Liver (tissue), 8 donors: ENCODE measurements at regions not wholly inside any gene's neighbourhood (a gene's known extent, or its start where the extent isn't known, plus 50 kb on each side); places are given as distances from the start of the nearest gene placed in this dataset.

ENCODE experiments used
- DNase-seq: peaks from one replicate; pipeline ENCODE4 v3.0.0-alpha.2; 2017; ENCODE audit warnings: low spot score
- H3K27ac ChIP-seq, 2 donors: one replicate each; pipeline ENCODE4 v1.7.0; 2013; ENCODE audit warnings: inconsistent platforms in 2 of 2, low read length in 2 of 2, control low read depth in 1 of 2, low read depth in 1 of 2, mild to moderate bottlenecking in 1 of 2
- H3K27me3 ChIP-seq, 4 donors: one replicate each; pipeline versions ENCODE4 v1.6.1 to v1.7.0; 2013; ENCODE audit warnings: low read length in 3 of 4, inconsistent platforms in 1 of 4, mild to moderate bottlenecking in 1 of 4, moderate library complexity in 1 of 4; ENCODE audit not compliant: control insufficient read depth in 4 of 4, insufficient read depth in 4 of 4
- H3K36me3 ChIP-seq, 4 donors: one replicate each; pipeline versions ENCODE4 v1.6.1 to v1.7.0; 2013; ENCODE audit warnings: low read length in 3 of 4, mild to moderate bottlenecking in 3 of 4, low read depth in 1 of 4, moderate library complexity in 1 of 4; ENCODE audit not compliant: control insufficient read depth in 4 of 4, insufficient read depth in 3 of 4
- H3K4me1 ChIP-seq, 4 donors: one replicate each; pipeline versions ENCODE4 v1.6.1 to v1.7.0; 2013; ENCODE audit warnings: low read length in 3 of 4, mild to moderate bottlenecking in 3 of 4, moderate library complexity in 1 of 4; ENCODE audit not compliant: control insufficient read depth in 4 of 4, insufficient read depth in 4 of 4
- H3K4me3 ChIP-seq, 3 donors: one replicate each; pipeline versions ENCODE4 v1.6.1 to v1.7.0; 2013; ENCODE audit warnings: low read length in 3 of 3, control low read depth in 1 of 3, low read depth in 1 of 3, mild to moderate bottlenecking in 1 of 3
- H3K9ac ChIP-seq, 2 donors: one replicate each; pipeline ENCODE4 v1.7.0; 2013; ENCODE audit warnings: low read length in 2 of 2, mild to moderate bottlenecking in 2 of 2, moderate library complexity in 2 of 2, control low read depth in 1 of 2, low read depth in 1 of 2
- H3K9me3 ChIP-seq, 4 donors: one replicate each; pipeline versions ENCODE4 v1.6.1 to v1.7.0; 2013; ENCODE audit warnings: low read length in 3 of 4; ENCODE audit not compliant: control insufficient read depth in 4 of 4
- CTCF ChIP-seq: fragments of 150-350 bp; IDR thresholded peaks from 2 replicates; pipeline ENCODE4 v1.5.1; 2017; ENCODE audit warnings: improper control_type of control experiment, low read depth, low read length; ENCODE audit not compliant: missing input control
- FOXA2 ChIP-seq: IDR thresholded peaks from 2 replicates; pipeline ENCODE4 v1.6.1; 2016; ENCODE audit warnings: antibody characterized with exemption
- HNF4A ChIP-seq, 2 donors: conservative IDR thresholded peaks; 2 replicates each; pipeline ENCODE4 v1.6.1; 2016; ENCODE audit warnings: antibody characterized with exemption in 2 of 2, mild to moderate bottlenecking in 2 of 2
- HNF4G ChIP-seq: IDR thresholded peaks from 2 replicates; pipeline ENCODE4 v1.6.1; 2016; ENCODE audit warnings: antibody characterized with exemption
- JUND ChIP-seq, 2 donors: IDR thresholded peaks; 2 replicates each; pipeline ENCODE4 v1.6.1; 2016; ENCODE audit warnings: antibody characterized with exemption in 2 of 2
- NR2F2 ChIP-seq: IDR thresholded peaks from 2 replicates; pipeline ENCODE4 v1.6.1; 2016; ENCODE audit warnings: antibody characterized with exemption
- RAD21 ChIP-seq, 2 donors: IDR thresholded peaks; 2 replicates each; pipeline ENCODE4 v1.6.1; 2016; ENCODE audit warnings: antibody characterized with exemption in 2 of 2, mild to moderate bottlenecking in 2 of 2
- RXRA ChIP-seq, 2 donors: IDR thresholded peaks; 2 replicates each; pipeline ENCODE4 v1.6.1; 2017 to 2018; ENCODE audit warnings: antibody characterized with exemption in 2 of 2, mild to moderate bottlenecking in 1 of 2
- SP1 ChIP-seq: IDR thresholded peaks from 2 replicates; pipeline ENCODE4 v1.6.1; 2018; ENCODE audit warnings: antibody characterized with exemption, mild to moderate bottlenecking
- TAF1 ChIP-seq: conservative IDR thresholded peaks from 2 replicates; pipeline ENCODE4 v1.6.1; 2016; ENCODE audit warnings: antibody characterized with exemption, mild to moderate bottlenecking
- YY1 ChIP-seq: IDR thresholded peaks from 2 replicates; pipeline ENCODE4 v1.6.1; 2016; ENCODE audit warnings: antibody characterized with exemption, mild to moderate bottlenecking
- WGBS: extraction: QIAGEN DNeasy Blood & Tissue Kit; methylation state at CpG from one replicate; pipeline ENCODE4 v1.1.7; 2013; 5-methylcytosine and 5-hydroxymethylcytosine counted together
- TF ChIP-seq, protein P1 (sequence below): IDR thresholded peaks from 2 replicates; pipeline ENCODE4 v1.6.1; 2016; ENCODE audit warnings: antibody characterized with exemption, mild to moderate bottlenecking
- TF ChIP-seq, protein P2 (sequence below): IDR thresholded peaks from 2 replicates; pipeline ENCODE4 v1.6.1; 2016; ENCODE audit warnings: antibody characterized with exemption
- TF ChIP-seq, protein P3 (sequence below): IDR thresholded peaks from 2 replicates; pipeline ENCODE4 v1.6.1; 2016; ENCODE audit warnings: antibody characterized with exemption
- donor health status: healthy.
- donor health status: healthy.
- donor health status: healthy.
- donor health status: healthy.
- donor health status: healthy.

GRCh38 chr5:2177244-2177643, 294.5 kb upstream of the IRX4 start:
- no peak for DNase-seq

GRCh38 chr5:2176581-2176980, 293.9 kb upstream of the IRX4 start:
- Histone ChIP-seq H3K9me3 (no peaks in the 10 kb centered on the region), H3K27me3 (no peaks in the 10 kb centered on the region), H3K27ac (no peak overlapping the region), H3K4me3 (no peak overlapping the region), H3K36me3 (no peaks in the 10 kb centered on the region), H3K9ac (no peak overlapping the region), H3K4me1 (no peaks in the 10 kb centered on the region)
- no peak for DNase-seq
- TF ChIP-seq TAF1 = no peak
- no peak for TF ChIP-seq HNF4A (conservative IDR thresholded peaks at IDR 0.05)
- TF ChIP-seq YY1 = no peak
- no peak for TF ChIP-seq CTCF
- TF ChIP-seq NR2F2 = no peak
- TF ChIP-seq, protein P1, sequence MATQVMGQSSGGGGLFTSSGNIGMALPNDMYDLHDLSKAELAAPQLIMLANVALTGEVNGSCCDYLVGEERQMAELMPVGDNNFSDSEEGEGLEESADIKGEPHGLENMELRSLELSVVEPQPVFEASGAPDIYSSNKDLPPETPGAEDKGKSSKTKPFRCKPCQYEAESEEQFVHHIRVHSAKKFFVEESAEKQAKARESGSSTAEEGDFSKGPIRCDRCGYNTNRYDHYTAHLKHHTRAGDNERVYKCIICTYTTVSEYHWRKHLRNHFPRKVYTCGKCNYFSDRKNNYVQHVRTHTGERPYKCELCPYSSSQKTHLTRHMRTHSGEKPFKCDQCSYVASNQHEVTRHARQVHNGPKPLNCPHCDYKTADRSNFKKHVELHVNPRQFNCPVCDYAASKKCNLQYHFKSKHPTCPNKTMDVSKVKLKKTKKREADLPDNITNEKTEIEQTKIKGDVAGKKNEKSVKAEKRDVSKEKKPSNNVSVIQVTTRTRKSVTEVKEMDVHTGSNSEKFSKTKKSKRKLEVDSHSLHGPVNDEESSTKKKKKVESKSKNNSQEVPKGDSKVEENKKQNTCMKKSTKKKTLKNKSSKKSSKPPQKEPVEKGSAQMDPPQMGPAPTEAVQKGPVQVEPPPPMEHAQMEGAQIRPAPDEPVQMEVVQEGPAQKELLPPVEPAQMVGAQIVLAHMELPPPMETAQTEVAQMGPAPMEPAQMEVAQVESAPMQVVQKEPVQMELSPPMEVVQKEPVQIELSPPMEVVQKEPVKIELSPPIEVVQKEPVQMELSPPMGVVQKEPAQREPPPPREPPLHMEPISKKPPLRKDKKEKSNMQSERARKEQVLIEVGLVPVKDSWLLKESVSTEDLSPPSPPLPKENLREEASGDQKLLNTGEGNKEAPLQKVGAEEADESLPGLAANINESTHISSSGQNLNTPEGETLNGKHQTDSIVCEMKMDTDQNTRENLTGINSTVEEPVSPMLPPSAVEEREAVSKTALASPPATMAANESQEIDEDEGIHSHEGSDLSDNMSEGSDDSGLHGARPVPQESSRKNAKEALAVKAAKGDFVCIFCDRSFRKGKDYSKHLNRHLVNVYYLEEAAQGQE = no peak
- no peak for TF ChIP-seq HNF4G
- TF ChIP-seq JUND (IDR thresholded peaks at IDR 0.05) = no peak
- TF ChIP-seq SP1 = no peak
- no peak for TF ChIP-seq FOXA2
- no peak for TF ChIP-seq RXRA (IDR thresholded peaks at IDR 0.05)
- TF ChIP-seq RAD21 (IDR thresholded peaks at IDR 0.05) = no peak
- 39% methylated on average over 1 of the region's 1 CpG for WGBS

More at GRCh38 chr5:2177244-2177643, 294.5 kb upstream of the IRX4 start:
- Histone ChIP-seq H3K9ac (no peak overlapping the region), H3K27ac (no peak overlapping the region), H3K4me3 (no peak overlapping the region), H3K4me1 (no peaks in the 10 kb centered on the region), H3K9me3 (no peaks in the 10 kb centered on the region), H3K36me3 (no peaks in the 10 kb centered on the region), H3K27me3 (no peaks in the 10 kb centered on the region)
- WGBS = 84% methylated on average over 7 of the region's 7 CpGs
- TF ChIP-seq JUND (IDR thresholded peaks at IDR 0.05) (no peak), FOXA2 (no peak), SP1 (no peak), RAD21 (IDR thresholded peaks at IDR 0.05) (no peak), YY1 (no peak), HNF4A (conservative IDR thresholded peaks at IDR 0.05) (no peak), TAF1 (no peak)
- TF ChIP-seq, protein P1 = no peak
- TF ChIP-seq, protein P2, sequence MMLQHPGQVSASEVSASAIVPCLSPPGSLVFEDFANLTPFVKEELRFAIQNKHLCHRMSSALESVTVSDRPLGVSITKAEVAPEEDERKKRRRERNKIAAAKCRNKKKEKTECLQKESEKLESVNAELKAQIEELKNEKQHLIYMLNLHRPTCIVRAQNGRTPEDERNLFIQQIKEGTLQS = no peak
- TF ChIP-seq, protein P3, sequence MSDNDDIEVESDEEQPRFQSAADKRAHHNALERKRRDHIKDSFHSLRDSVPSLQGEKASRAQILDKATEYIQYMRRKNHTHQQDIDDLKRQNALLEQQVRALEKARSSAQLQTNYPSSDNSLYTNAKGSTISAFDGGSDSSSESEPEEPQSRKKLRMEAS = no peak
